ENCODE measurements at regions not wholly inside any gene's neighbourhood (a gene's known extent, or its start where the extent isn't known, plus 50 kb on each side); places are given as distances from the start of the nearest gene placed in this dataset.

GRCh38 chr7:49344556-49344955, 420.2 kb downstream of the CDC14C start:
- ATAC-seq (no peak), DNase-seq (ENCODE audit: low spot score in 2 of 2) (no peak)
- peaks cover 9% of the 10 kb centered on the region for H3K9me3 Mint-ChIP-seq
- no peaks in the 10 kb centered on the region for H3K36me3 Mint-ChIP-seq
- no peaks in the 10 kb centered on the region for H3K4me1 Mint-ChIP-seq
- H3K27ac Mint-ChIP-seq = no peak overlapping the region
- no peak overlapping the region for H3K4me3 Mint-ChIP-seq

- DNase-seq (ENCODE audit: low spot score in 2 of 2) (no peak), ATAC-seq (no peak)
- Mint-ChIP-seq H3K27ac (no peak overlapping the region), H3K9me3 (peaks cover 10% of the 10 kb centered on the region), H3K4me1 (no peaks in the 10 kb centered on the region), H3K4me3 (no peak overlapping the region), H3K36me3 (no peaks in the 10 kb centered on the region)
Observed at GRCh38 chr7:49346195-49346899, 422.0 kb downstream of the CDC14C start.

GRCh38 chr7:49367072-49367471, 406.4 kb upstream of the VWC2 start:
- ATAC-seq = no peak
- no peaks in the 10 kb centered on the region for H3K36me3 Mint-ChIP-seq
- H3K27ac Mint-ChIP-seq = no peak overlapping the region
- no peaks in the 10 kb centered on the region for H3K4me1 Mint-ChIP-seq
- H3K9me3 Mint-ChIP-seq = peaks cover 17% of the 10 kb centered on the region
- DNase-seq (ENCODE audit: low spot score in 2 of 2) = no peak
- no peak overlapping the region for H3K4me3 Mint-ChIP-seq

- DNase-seq (ENCODE audit: low spot score in 2 of 2) (no peak), ATAC-seq (no peak)
- Mint-ChIP-seq H3K4me3 (no peak overlapping the region), H3K4me1 (no peaks in the 10 kb centered on the region), H3K27ac (no peak overlapping the region), H3K9me3 (peaks cover 11% of the 10 kb centered on the region), H3K36me3 (no peaks in the 10 kb centered on the region)
Observed at GRCh38 chr7:49371771-49372170, 401.7 kb upstream of the VWC2 start.

- DNase-seq (ENCODE audit: low spot score in 2 of 2) = no peak
- no peak for ATAC-seq
- no peak overlapping the region for H3K27ac Mint-ChIP-seq
- H3K36me3 Mint-ChIP-seq = no peaks in the 10 kb centered on the region
- H3K4me3 Mint-ChIP-seq = no peak overlapping the region
- no peaks in the 10 kb centered on the region for H3K4me1 Mint-ChIP-seq
- H3K9me3 Mint-ChIP-seq = peaks cover 10% of the 10 kb centered on the region
Observed at GRCh38 chr7:49376817-49377375, 396.5 kb upstream of the VWC2 start.

- H3K4me1 Mint-ChIP-seq = no peaks in the 10 kb centered on the region
- H3K4me3 Mint-ChIP-seq = no peak overlapping the region
- ATAC-seq (no peak), DNase-seq (ENCODE audit: low spot score in 2 of 2) (no peak)
- no peaks in the 10 kb centered on the region for H3K36me3 Mint-ChIP-seq
- H3K9me3 Mint-ChIP-seq = peaks cover 8% of the 10 kb centered on the region
- H3K27ac Mint-ChIP-seq = no peak overlapping the region
Observed at GRCh38 chr7:49386792-49387191, 386.6 kb upstream of the VWC2 start.

- Mint-ChIP-seq H3K4me3 (no peak overlapping the region), H3K4me1 (no peaks in the 10 kb centered on the region), H3K36me3 (no peaks in the 10 kb centered on the region), H3K9me3 (peaks cover 10% of the 10 kb centered on the region), H3K27ac (no peak overlapping the region)
- DNase-seq (ENCODE audit: low spot score in 2 of 2) (no peak), ATAC-seq (no peak)
Observed at GRCh38 chr7:49389871-49390479, 383.5 kb upstream of the VWC2 start.

GRCh38 chr7:49396229-49396628, 377.2 kb upstream of the VWC2 start:
- Mint-ChIP-seq H3K27ac (no peak overlapping the region), H3K4me3 (no peak overlapping the region), H3K4me1 (no peaks in the 10 kb centered on the region), H3K9me3 (peaks cover 11% of the 10 kb centered on the region), H3K36me3 (no peaks in the 10 kb centered on the region)
- no peak for DNase-seq (ENCODE audit: low spot score in 2 of 2)
- ATAC-seq = no peak

- no peak overlapping the region for H3K4me3 Mint-ChIP-seq
- no peaks in the 10 kb centered on the region for H3K36me3 Mint-ChIP-seq
- H3K27ac Mint-ChIP-seq = no peak overlapping the region
- no peak for ATAC-seq
- H3K9me3 Mint-ChIP-seq = peaks cover 15% of the 10 kb centered on the region
- DNase-seq (ENCODE audit: low spot score in 2 of 2) = no peak
- H3K4me1 Mint-ChIP-seq = no peaks in the 10 kb centered on the region
Observed at GRCh38 chr7:49397750-49398149, 375.7 kb upstream of the VWC2 start.

GRCh38 chr7:49398236-49398635, 375.2 kb upstream of the VWC2 start:
- Mint-ChIP-seq H3K36me3 (no peaks in the 10 kb centered on the region), H3K4me1 (no peaks in the 10 kb centered on the region), H3K27ac (no peak overlapping the region), H3K4me3 (no peak overlapping the region), H3K9me3 (peaks cover 15% of the 10 kb centered on the region)
- DNase-seq (ENCODE audit: low spot score in 2 of 2) = no peak
- no peak for ATAC-seq

GRCh38 chr7:49398746-49399145, 374.7 kb upstream of the VWC2 start:
- no peak for ATAC-seq
- no peak for DNase-seq (ENCODE audit: low spot score in 2 of 2)
- H3K9me3 Mint-ChIP-seq = peaks cover 19% of the 10 kb centered on the region
- H3K36me3 Mint-ChIP-seq = no peaks in the 10 kb centered on the region
- H3K4me3 Mint-ChIP-seq = no peak overlapping the region
- H3K27ac Mint-ChIP-seq = no peak overlapping the region
- no peaks in the 10 kb centered on the region for H3K4me1 Mint-ChIP-seq

- H3K27ac Mint-ChIP-seq = no peak overlapping the region
- H3K36me3 Mint-ChIP-seq = no peaks in the 10 kb centered on the region
- no peak overlapping the region for H3K4me3 Mint-ChIP-seq
- H3K4me1 Mint-ChIP-seq = no peaks in the 10 kb centered on the region
- ATAC-seq = no peak
- DNase-seq (ENCODE audit: low spot score in 2 of 2) = no peak
- peaks cover 17% of the 10 kb centered on the region for H3K9me3 Mint-ChIP-seq
Observed at GRCh38 chr7:49400891-49401550, 372.4 kb upstream of the VWC2 start.

- Mint-ChIP-seq H3K27ac (no peak overlapping the region), H3K36me3 (no peaks in the 10 kb centered on the region), H3K4me3 (no peak overlapping the region), H3K4me1 (no peaks in the 10 kb centered on the region), H3K9me3 (peaks cover 11% of the 10 kb centered on the region)
- DNase-seq (ENCODE audit: low spot score in 2 of 2) (no peak), ATAC-seq (no peak)
Observed at GRCh38 chr7:49403844-49404243, 369.6 kb upstream of the VWC2 start.

GRCh38 chr7:49407205-49407604, 366.2 kb upstream of the VWC2 start:
- Mint-ChIP-seq H3K4me3 (no peak overlapping the region), H3K9me3 (peaks cover 18% of the 10 kb centered on the region), H3K27ac (no peak overlapping the region), H3K4me1 (no peaks in the 10 kb centered on the region), H3K36me3 (no peaks in the 10 kb centered on the region)
- ATAC-seq (no peak), DNase-seq (ENCODE audit: low spot score in 2 of 2) (no peak)

GRCh38 chr7:49417034-49417433, 356.4 kb upstream of the VWC2 start:
- H3K36me3 Mint-ChIP-seq = no peaks in the 10 kb centered on the region
- no peak overlapping the region for H3K27ac Mint-ChIP-seq
- no peak for DNase-seq (ENCODE audit: low spot score in 2 of 2)
- H3K4me3 Mint-ChIP-seq = no peak overlapping the region
- H3K4me1 Mint-ChIP-seq = no peaks in the 10 kb centered on the region
- H3K9me3 Mint-ChIP-seq = peaks cover 13% of the 10 kb centered on the region
- ATAC-seq = no peak

GRCh38 chr7:49418963-49419362, 354.5 kb upstream of the VWC2 start:
- Mint-ChIP-seq H3K36me3 (no peaks in the 10 kb centered on the region), H3K4me3 (no peak overlapping the region), H3K4me1 (no peaks in the 10 kb centered on the region), H3K9me3 (peaks cover 16% of the 10 kb centered on the region), H3K27ac (no peak overlapping the region)
- DNase-seq (ENCODE audit: low spot score in 2 of 2) (no peak), ATAC-seq (no peak)
